AG09319 (cell line): ENCODE measurements at regions not wholly inside any gene's neighbourhood (a gene's known extent, or its start where the extent isn't known, plus 50 kb on each side); places are given as distances from the start of the nearest gene placed in this dataset.

Experiments
- DNase-seq: peaks from one replicate; pipeline ENCODE4 v3.0.0-alpha.2; 2010; ENCODE audit warnings: low read depth; ENCODE audit errors: extremely low read depth
- TF ChIP-seq, protein P1 (sequence below): IDR thresholded peaks from 2 replicates; pipeline ENCODE4 v1.5.1; 2011; ENCODE audit warnings: low read depth, mild to moderate bottlenecking, inconsistent platforms, low read length, moderate library complexity

DNA sequence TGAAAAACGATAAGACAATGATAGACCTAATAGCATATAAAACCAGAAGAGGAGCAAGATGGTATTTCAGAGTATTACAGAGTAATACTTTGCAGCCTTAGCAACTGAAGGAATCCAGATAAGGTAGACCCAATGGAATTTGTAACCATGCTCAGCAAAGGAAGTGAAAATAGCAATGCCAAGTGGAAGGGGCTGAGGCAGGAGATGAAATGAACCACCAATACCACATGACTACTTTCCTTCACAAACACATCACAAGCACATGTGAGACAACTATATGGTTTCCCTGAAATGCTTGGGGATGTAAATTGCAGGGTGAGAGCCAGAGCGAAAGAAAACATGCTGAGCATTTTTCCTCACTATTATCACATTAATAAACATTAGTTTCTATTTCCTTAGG lies 79.8 kb upstream of the MELK start:
- TF ChIP-seq, protein P1, sequence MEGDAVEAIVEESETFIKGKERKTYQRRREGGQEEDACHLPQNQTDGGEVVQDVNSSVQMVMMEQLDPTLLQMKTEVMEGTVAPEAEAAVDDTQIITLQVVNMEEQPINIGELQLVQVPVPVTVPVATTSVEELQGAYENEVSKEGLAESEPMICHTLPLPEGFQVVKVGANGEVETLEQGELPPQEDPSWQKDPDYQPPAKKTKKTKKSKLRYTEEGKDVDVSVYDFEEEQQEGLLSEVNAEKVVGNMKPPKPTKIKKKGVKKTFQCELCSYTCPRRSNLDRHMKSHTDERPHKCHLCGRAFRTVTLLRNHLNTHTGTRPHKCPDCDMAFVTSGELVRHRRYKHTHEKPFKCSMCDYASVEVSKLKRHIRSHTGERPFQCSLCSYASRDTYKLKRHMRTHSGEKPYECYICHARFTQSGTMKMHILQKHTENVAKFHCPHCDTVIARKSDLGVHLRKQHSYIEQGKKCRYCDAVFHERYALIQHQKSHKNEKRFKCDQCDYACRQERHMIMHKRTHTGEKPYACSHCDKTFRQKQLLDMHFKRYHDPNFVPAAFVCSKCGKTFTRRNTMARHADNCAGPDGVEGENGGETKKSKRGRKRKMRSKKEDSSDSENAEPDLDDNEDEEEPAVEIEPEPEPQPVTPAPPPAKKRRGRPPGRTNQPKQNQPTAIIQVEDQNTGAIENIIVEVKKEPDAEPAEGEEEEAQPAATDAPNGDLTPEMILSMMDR: no peak
- DNase-seq: no peak

DNA sequence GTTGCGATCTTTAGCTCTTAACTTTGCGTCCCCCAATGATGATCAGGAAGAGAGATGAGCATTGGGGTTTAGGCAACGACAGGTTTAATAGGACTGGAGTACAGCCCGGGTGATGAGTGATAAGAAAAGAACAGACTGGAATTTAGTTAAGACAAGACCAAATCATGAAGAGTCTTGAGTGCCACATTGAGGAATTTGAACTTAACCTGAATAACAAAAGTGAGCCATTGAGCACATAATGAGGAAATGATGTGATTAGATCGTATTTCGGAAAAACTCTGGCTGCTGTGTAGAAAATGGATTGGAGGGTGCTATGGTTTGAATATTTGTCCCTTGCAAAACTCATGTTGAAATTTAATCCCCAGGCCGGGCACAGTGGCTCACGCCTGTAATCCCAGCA lies 83.2 kb upstream of the MELK start:
- no peak for DNase-seq
- TF ChIP-seq, protein P1: no peak

DNA sequence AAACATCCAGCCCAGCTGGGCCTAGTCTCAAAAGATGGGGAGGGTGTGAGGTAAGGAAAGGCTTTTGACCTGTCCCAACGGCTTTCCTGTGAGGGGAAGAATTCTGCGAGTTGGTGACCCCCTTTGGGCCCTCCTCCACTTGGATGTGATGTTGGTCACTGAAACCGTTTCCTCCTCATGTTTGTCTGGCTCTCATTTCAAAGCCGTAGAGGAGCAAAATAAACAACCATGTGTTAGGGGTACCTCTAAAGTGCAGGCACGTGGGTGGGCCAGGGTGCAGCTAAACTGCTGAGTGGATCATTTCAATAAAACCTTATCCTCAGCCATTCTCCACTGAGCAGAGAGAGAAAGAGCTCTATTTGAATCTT lies 84.3 kb upstream of the MELK start:
- TF ChIP-seq, protein P1: no peak
- no peak for DNase-seq

DNA sequence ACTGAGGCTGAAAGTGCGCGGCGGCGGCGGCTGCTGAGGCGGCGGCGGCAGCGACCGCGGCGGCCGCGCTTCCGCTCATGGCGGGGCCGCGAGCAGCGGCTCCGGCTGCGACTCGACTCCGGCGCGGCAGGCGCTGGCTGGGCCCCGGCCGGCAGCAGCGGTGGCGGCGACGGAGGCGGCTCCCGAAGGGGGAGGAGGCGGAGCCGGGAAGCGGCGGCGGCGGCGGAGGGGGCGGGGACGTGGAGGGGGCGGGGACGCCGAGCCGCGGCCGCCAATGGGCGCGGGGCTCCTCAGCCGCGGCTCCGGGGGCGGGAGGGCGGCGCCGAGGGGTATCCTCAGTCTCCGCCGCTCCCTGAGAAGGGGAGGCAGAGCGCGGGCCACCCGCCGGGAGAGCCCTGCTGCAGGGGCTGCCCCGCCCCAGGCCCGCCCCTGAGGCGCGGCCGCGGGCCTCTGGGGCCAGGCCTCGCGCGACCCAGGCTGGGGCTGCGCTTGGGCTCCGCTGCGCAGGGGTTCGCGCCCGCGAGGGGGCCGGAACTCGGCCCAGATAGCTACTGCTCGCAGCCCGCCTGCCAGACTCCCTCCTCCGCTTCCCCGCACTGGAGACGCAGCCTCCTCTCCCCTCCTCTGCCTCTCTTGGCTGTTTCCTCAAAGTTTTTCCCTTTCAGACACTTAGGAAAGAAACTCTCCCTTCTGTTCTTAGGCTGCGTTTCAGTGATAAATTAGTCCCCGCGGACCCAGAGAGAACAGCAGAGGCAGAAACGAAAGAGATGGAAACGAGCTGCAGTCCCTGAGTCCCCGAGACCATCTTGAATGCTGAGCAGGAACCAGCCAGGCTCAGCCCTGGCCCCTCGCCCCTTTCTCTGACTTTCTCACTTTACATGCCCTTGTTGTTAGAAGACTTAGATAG lies 85.0 kb upstream of the MELK start:
- peak; percentile 88 for DNase-seq
- TF ChIP-seq, protein P1: no peak

DNA sequence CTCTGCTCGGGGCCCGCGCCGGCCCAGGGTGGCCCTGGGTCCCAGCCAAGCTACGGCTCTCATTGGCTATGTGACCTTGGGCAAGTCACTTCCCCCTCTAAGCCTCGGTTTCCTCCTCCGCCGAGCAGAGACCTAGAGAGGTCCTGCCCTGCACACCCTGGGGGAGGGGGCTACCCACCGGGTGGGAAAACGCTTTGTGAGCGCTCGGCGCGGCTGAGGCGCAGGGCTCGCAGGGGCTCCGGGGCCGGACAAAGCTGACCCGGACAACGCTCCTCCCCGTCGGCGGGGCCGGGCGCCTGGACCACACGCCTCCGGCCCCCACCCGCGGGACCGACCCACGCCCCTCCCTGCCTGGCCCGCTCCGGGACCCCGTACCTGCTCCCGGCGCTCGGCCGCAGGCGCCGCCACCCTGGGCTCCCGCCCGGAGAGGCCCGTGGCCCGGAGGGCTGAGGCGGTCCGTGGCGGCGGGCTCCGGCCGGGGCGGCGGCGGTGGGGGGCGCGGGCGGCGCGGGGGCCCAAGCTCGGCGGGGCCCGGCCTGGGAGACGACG lies 85.7 kb upstream of the MELK start:
- TF ChIP-seq, protein P1: no peak
- DNase-seq: no peak

DNA sequence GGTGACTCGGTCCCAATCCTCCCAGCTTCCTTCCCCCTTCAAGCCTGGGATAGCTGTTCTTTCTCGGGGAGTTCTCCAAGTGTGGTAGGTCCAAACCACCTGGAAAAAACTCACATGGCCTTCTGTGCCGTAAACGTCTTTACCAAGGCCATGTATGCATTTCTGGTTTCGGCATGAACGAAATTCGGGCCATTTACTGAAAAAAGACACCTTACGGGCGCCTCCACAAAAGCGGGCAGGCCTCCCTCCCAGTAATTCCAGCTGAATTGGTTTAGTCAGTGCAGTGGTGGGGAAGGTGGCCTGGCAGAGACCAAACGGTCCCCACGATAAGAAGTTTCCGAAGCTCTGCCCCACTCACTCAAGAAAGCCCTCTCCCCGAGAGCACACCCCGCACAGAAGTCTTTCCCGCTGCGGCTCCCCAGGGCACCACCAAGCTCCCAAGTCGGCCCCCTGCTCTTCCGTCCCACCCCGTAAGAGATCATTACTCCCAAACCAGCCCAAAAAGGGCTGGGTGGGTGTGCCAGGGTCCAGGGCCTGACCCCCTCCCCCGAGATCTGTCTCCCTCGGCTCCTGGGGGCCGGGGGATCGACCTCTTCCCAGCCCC lies 86.3 kb upstream of the MELK start:
- TF ChIP-seq, protein P1: no peak
- DNase-seq: no peak
